ENCODE measurements at regions not wholly inside any gene's neighbourhood (a gene's known extent, or its start where the extent isn't known, plus 50 kb on each side); places are given as distances from the start of the nearest gene placed in this dataset.
A peak's percentile ranks its signal among the peaks of the same experiment; 100 is the strongest.

- Mint-ChIP-seq H3K36me3 (no peaks in the 10 kb centered on the region), H3K9me3 (no peaks in the 10 kb centered on the region), H3K27ac (no peak overlapping the region), H3K27me3 (peaks cover 33% of the 10 kb centered on the region), H3K4me3 (no peak overlapping the region), H3K4me1 (ENCODE audit: unreplicated experiment) (peaks cover 5% of the 10 kb centered on the region)
- DNase-seq (ENCODE audit: extremely low spot score, unreplicated experiment) = no peak
- peak; percentile 83 for TF ChIP-seq CTCF (conservative IDR thresholded peaks at IDR 0.05)
Measured at GRCh38 chr14:100654814-100655740, 67.9 kb upstream of the BEGAIN start.

GRCh38 chr14:100655741-100656085, 68.5 kb upstream of the BEGAIN start:
- no peak for DNase-seq (ENCODE audit: extremely low spot score, unreplicated experiment)
- H3K4me1 Mint-ChIP-seq (ENCODE audit: unreplicated experiment) = peaks cover 5% of the 10 kb centered on the region
- no peak for TF ChIP-seq CTCF (conservative IDR thresholded peaks at IDR 0.05)
- H3K27me3 Mint-ChIP-seq = peaks cover 31% of the 10 kb centered on the region
- H3K9me3 Mint-ChIP-seq = no peaks in the 10 kb centered on the region
- H3K4me3 Mint-ChIP-seq = no peak overlapping the region
- no peaks in the 10 kb centered on the region for H3K36me3 Mint-ChIP-seq
- no peak overlapping the region for H3K27ac Mint-ChIP-seq

GRCh38 chr14:100656996-100657395, 69.7 kb upstream of the DLK1 start:
- DNase-seq (ENCODE audit: extremely low spot score, unreplicated experiment) = no peak
- peaks cover 5% of the 10 kb centered on the region for H3K4me1 Mint-ChIP-seq (ENCODE audit: unreplicated experiment)
- no peaks in the 10 kb centered on the region for H3K36me3 Mint-ChIP-seq
- H3K27ac Mint-ChIP-seq = no peak overlapping the region
- H3K4me3 Mint-ChIP-seq = no peak overlapping the region
- no peak for TF ChIP-seq CTCF (conservative IDR thresholded peaks at IDR 0.05)
- H3K9me3 Mint-ChIP-seq = no peaks in the 10 kb centered on the region
- peaks cover 32% of the 10 kb centered on the region for H3K27me3 Mint-ChIP-seq

- TF ChIP-seq CTCF (conservative IDR thresholded peaks at IDR 0.05) = no peak
Measured at GRCh38 chr14:100657780-100658179, 68.9 kb upstream of the DLK1 start.

GRCh38 chr14:100658181-100658886, 68.4 kb upstream of the DLK1 start:
- no peak for DNase-seq (ENCODE audit: extremely low spot score, unreplicated experiment)
- TF ChIP-seq CTCF (conservative IDR thresholded peaks at IDR 0.05) = no peak
- H3K36me3 Mint-ChIP-seq = no peaks in the 10 kb centered on the region

More at GRCh38 chr14:100657780-100658179, 68.9 kb upstream of the DLK1 start:
- DNase-seq (ENCODE audit: extremely low spot score, unreplicated experiment) = no peak
- Mint-ChIP-seq H3K4me1 (ENCODE audit: unreplicated experiment) (peaks cover 5% of the 10 kb centered on the region), H3K27ac (no peak overlapping the region), H3K9me3 (no peaks in the 10 kb centered on the region), H3K36me3 (no peaks in the 10 kb centered on the region), H3K4me3 (no peak overlapping the region), H3K27me3 (peaks cover 32% of the 10 kb centered on the region)

More at GRCh38 chr14:100658181-100658886, 68.4 kb upstream of the DLK1 start:
- Mint-ChIP-seq H3K27ac (no peak overlapping the region), H3K4me1 (ENCODE audit: unreplicated experiment) (peaks cover 5% of the 10 kb centered on the region), H3K4me3 (no peak overlapping the region), H3K27me3 (peaks cover 32% of the 10 kb centered on the region), H3K9me3 (no peaks in the 10 kb centered on the region)

Data from type B pancreatic cell (in vitro differentiated cells).